Muscle of leg (tissue), 3 donors: ENCODE measurements at regions not wholly inside any gene's neighbourhood (a gene's known extent, or its start where the extent isn't known, plus 50 kb on each side); places are given as distances from the start of the nearest gene placed in this dataset.

ENCODE experiments used
- DNase-seq: peaks from one replicate; pipeline ENCODE4 v3.0.0; 2013
- H3K27ac ChIP-seq: one replicate; pipeline ENCODE4 v1.5.1; 2013; ENCODE audit warnings: mild to moderate bottlenecking, low read length, control low read depth
- H3K27me3 ChIP-seq: one replicate; pipeline ENCODE4 v1.6.1; 2013; ENCODE audit warnings: low read length; ENCODE audit not compliant: control insufficient read depth, insufficient read depth
- H3K36me3 ChIP-seq: one replicate; pipeline ENCODE4 v1.6.1; 2013; ENCODE audit warnings: low read length; ENCODE audit not compliant: control insufficient read depth, insufficient read depth
- H3K4me1 ChIP-seq: one replicate; pipeline ENCODE4 v1.6.1; 2013; ENCODE audit warnings: low read length; ENCODE audit not compliant: control insufficient read depth, insufficient read depth
- H3K4me3 ChIP-seq: one replicate; pipeline ENCODE4 v1.5.1; 2013; ENCODE audit warnings: low read length, control low read depth
- H3K9me3 ChIP-seq: replicated peaks from 2 replicates; pipeline ENCODE4 v1.6.1; 2013; ENCODE audit warnings: low read depth, low read length; ENCODE audit not compliant: control insufficient read depth
- WGBS: methylation state at CpG from one replicate; pipeline ENCODE4 v1.1.5; 2013; ENCODE audit warnings: missing lambda C conversion rate; ENCODE audit not compliant: insufficient coverage; 5-methylcytosine and 5-hydroxymethylcytosine counted together

DNA sequence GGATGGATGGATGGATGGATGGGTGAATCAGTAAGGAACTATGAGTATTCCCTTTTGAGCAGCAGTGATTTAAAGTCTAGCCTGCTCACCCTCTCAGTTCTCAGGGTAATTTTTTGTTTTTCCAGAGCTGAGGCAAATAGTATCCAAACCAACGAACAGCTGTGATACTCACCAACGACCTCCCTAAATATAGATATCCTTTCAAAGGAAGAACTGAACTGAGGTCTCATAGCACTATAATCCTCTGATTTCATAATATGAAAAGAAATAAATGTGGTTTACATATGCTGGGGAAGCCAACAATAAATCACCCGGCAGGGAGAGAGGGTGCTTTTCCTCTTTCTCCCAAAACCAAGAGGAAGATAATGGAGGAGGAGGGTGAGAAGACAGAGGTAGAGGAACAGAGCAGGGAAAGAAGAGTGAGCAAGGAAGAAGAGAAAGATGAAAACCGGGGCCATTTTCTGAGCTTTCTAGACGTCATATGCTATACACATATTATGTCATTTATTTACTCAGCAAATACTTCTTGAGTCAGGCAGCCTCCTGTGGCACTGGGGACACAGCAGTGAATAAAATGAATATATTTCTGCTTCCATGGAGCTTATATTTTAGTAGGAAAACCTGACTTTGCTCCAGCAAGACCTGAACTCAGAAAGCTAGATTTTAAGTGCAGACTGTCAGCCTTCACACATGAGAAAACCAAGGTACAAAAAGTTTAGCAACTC lies 710.7 kb upstream of the TBX3 start:
- peak overlapping the region; percentile 44 for H3K27ac ChIP-seq
- no peak for DNase-seq

DNA sequence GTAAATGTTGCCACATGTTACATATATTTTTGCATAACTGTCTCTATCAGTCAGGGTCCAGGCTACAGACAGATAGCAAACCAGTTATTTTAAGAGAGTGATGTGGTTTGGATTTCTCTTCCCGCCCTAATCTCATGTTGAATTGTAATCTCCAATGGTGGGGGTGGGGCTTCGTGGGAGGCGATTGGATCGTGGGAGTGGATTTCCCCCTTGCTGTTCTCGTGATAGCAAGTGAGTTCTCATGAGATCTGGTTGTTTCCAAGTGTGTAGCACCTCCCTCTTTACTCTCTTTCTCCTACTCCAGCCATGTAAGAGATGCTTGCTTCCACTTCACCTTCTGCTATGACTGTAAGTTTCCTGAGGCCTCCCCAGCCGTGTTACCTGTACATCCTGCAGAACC lies 704.2 kb upstream of the TBX3 start:
- peaks cover 4% of the 10 kb centered on the region for H3K4me1 ChIP-seq
- no peak for DNase-seq
- H3K4me3 ChIP-seq: no peak overlapping the region
- no peak overlapping the region for H3K27ac ChIP-seq
- no peaks in the 10 kb centered on the region for H3K9me3 ChIP-seq
- no peaks in the 10 kb centered on the region for H3K36me3 ChIP-seq
- no CpG with 5 or more reads among the region's 6 CpGs for WGBS
- H3K27me3 ChIP-seq: no peaks in the 10 kb centered on the region

More for the DNA sequence above, 710.7 kb upstream of the TBX3 start:
- Histone ChIP-seq H3K27me3 (no peaks in the 10 kb centered on the region), H3K4me1 (no peaks in the 10 kb centered on the region), H3K9me3 (peaks cover 7% of the 10 kb centered on the region), H3K4me3 (no peak overlapping the region), H3K36me3 (no peaks in the 10 kb centered on the region)
- no CpG with 5 or more reads among the region's 5 CpGs for WGBS

DNA sequence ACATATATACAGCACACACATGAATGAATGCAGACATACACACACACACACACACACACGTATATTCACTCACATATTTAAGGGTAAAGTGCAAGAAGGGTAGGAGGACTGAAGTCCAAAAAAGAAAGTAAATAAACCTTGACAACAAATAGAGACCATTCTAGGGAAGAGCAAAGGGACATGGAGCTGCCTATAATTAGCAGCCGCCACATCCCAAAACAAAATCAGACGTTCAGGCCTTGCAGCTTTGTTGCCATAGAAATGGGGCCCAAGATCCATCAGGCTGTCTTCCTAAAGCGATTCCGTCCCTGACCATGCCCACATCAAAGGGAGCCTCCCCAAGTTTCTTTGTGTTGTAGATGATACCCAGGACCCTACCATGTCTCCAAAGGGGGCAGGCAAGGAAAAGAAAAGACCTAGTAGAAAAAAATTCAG lies 703.5 kb upstream of the TBX3 start:
- DNase-seq: no peak
- Histone ChIP-seq H3K36me3 (no peaks in the 10 kb centered on the region), H3K9me3 (no peaks in the 10 kb centered on the region), H3K27me3 (no peaks in the 10 kb centered on the region), H3K4me1 (peaks cover 4% of the 10 kb centered on the region), H3K4me3 (no peak overlapping the region), H3K27ac (no peak overlapping the region)
- WGBS: 20% methylated on average over 1 of the region's 5 CpGs

DNA sequence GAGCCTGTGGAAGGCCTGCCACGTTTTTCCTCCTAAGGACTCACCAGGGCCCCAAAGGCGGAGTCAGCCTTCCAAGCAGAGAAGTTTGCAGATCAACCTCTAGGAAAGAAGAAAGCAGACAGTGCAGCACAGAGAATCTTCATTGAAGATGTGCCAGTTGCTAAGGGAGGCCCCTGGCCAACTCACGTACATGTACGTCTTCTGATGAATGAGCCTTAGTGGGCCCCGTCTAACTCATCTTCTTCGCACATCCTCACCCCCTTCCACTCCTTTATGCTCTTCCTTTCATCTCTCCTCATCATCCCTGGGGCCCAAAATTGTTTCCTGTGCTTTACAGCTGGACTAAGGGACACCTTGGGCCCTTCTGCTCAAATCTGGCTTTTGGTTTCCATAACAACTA lies 703.0 kb upstream of the TBX3 start:
- DNase-seq: peak; percentile 71
- H3K4me3 ChIP-seq: no peak overlapping the region
- H3K27me3 ChIP-seq: no peaks in the 10 kb centered on the region
- H3K9me3 ChIP-seq: no peaks in the 10 kb centered on the region
- H3K27ac ChIP-seq: no peak overlapping the region
- WGBS: 24% methylated on average over 6 of the region's 6 CpGs
- H3K36me3 ChIP-seq: no peaks in the 10 kb centered on the region
- H3K4me1 ChIP-seq: peaks cover 4% of the 10 kb centered on the region

DNA sequence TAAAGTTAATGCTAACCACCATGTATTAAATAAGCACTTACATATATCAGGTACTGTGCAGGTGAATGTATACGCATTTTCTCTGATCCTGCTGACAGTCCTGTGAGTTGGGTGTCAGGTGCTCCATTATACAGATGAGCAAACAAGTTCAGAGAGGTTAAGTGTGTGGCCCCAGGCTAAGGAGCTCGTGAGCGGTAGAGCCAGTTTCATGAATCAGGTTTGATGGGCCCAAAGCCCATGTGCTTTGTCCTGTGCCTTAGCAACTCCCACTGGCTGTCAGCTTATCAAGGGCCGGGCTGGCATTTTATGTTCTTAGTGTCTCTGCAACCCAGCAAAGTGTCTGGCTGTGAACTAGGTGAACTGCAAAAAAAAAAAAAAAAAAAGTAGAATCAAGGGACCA lies 701.2 kb upstream of the TBX3 start:
- H3K27me3 ChIP-seq: peaks cover 2% of the 10 kb centered on the region
- no peak for DNase-seq
- H3K4me1 ChIP-seq: peaks cover 7% of the 10 kb centered on the region
- 92% methylated on average over 4 of the region's 4 CpGs for WGBS
- no peaks in the 10 kb centered on the region for H3K9me3 ChIP-seq
- H3K4me3 ChIP-seq: no peak overlapping the region
- H3K36me3 ChIP-seq: no peaks in the 10 kb centered on the region
- H3K27ac ChIP-seq: no peak overlapping the region

DNA sequence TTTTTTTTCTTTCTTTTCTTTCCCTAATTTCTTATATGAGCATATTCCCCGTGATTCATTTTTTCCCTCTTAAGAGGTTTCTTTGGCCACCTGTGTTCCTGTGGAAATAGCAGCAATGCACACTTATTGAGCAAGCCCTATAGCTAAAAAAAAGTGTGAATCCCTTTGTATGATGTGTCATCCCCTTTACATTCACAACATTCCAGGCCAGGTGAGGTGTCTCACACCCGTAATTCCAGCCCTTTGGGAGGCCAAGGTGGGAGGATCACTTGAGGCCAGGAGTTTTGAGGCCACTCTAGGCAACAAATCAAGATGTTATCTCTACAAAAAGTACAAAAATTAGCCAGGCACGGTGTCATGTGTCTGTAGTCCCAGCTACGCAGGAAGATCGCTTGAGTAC lies 700.4 kb upstream of the TBX3 start:
- peaks cover 7% of the 10 kb centered on the region for H3K4me1 ChIP-seq
- H3K36me3 ChIP-seq: no peaks in the 10 kb centered on the region
- H3K27me3 ChIP-seq: peaks cover 2% of the 10 kb centered on the region
- no peaks in the 10 kb centered on the region for H3K9me3 ChIP-seq
- WGBS: 93% methylated on average over 3 of the region's 5 CpGs
- H3K4me3 ChIP-seq: no peak overlapping the region
- DNase-seq: no peak
- H3K27ac ChIP-seq: no peak overlapping the region

DNA sequence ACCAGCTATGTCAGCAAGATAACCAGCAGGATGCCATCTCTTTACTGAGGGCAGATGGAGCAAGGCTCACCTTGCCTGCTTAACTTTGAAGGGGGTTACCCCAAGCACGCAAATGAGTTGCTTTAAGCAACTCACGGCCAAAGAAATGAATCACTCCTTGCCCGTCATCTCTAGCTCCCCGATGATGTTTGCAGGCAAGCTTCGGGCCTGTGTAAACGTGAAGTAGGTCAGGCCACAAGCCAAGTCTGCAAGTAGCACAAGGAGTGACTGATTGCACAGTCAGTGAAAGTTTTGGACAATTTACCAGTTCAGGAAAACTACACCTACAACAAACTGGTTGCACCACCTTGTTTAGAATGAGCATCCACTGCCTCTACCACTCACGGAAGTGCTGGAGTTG lies 699.7 kb upstream of the TBX3 start:
- no peak for DNase-seq
- H3K36me3 ChIP-seq: no peaks in the 10 kb centered on the region
- peaks cover 2% of the 10 kb centered on the region for H3K27me3 ChIP-seq
- no peak overlapping the region for H3K4me3 ChIP-seq
- H3K4me1 ChIP-seq: peaks cover 10% of the 10 kb centered on the region
- 60% methylated on average over 6 of the region's 7 CpGs for WGBS
- no peak overlapping the region for H3K27ac ChIP-seq
- no peaks in the 10 kb centered on the region for H3K9me3 ChIP-seq

DNA sequence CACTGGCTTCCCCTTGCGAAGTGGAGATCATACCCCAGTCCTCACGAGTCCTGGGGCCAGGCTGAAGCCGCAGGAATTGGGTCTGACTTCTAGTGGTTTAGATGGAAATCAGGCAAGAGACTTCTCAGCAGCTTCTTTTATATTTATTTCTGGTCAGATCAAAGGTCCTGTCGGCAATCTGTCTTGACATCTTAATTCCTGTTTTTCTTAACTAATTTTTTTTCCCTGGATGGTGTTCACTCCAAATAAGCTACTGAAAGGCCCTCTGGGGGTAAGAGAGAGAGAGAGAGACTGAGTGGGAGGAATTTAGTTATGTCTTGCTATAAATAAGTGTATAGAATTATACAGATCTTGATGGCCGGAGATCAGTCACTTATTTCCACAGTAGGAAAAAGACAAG lies 698.7 kb upstream of the TBX3 start:
- Histone ChIP-seq H3K4me3 (no peak overlapping the region), H3K27me3 (peaks cover 2% of the 10 kb centered on the region), H3K27ac (no peak overlapping the region), H3K36me3 (no peaks in the 10 kb centered on the region), H3K9me3 (no peaks in the 10 kb centered on the region), H3K4me1 (peaks cover 12% of the 10 kb centered on the region)
- DNase-seq: peak; percentile 45
- WGBS: 53% methylated on average over 2 of the region's 5 CpGs

DNA sequence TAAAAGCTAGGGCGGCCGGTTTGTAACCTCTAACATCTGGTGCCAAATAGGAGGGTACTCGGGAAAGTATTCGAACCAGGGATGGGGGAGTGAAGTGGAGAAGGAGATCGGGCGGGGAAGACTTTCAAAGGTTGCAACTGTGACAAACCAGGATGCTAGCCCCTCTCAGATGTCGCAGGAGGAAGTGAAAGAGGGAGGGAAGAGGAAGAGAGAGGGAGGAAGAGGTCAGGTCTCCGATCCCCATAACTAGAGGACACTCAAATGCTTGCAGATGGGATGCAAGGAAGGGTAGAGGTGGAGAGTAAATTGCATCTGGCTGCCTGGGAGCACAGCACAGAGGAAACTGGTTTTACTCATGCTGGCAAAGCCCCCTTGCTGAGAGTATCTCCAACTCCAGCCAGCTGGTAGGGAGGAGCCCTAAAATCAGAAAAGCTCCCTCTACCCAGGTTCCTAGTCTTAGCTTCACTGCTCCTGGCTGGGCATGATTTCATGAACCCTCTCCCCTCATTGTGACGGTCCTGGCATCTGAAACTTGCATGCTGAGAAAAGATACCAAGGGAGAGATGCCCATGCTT lies 696.7 kb upstream of the TBX3 start:
- peaks cover 2% of the 10 kb centered on the region for H3K27me3 ChIP-seq
- no peak for DNase-seq
- H3K27ac ChIP-seq: no peak overlapping the region
- WGBS: 48% methylated on average over 8 of the region's 9 CpGs
- H3K36me3 ChIP-seq: no peaks in the 10 kb centered on the region
- no peaks in the 10 kb centered on the region for H3K9me3 ChIP-seq
- H3K4me3 ChIP-seq: no peak overlapping the region
- H3K4me1 ChIP-seq: peaks cover 9% of the 10 kb centered on the region

DNA sequence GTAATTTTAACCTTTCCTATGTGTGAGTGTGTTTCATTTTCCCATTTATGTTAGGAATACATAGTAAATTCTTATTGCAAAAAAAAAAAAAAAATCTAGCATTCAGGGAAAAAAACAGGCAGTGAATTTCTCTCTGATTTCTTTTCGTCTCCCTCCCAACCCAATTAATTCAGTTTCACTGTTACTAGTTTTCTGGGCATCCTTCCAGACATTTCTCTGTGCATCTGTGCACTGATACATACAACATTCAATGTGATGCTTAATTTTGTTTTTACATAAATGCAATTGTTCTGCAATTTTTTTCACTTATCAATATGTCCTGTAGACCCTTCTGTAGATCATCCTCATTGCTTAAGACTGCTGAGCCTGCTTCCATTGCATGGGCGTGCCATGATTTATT lies 694.3 kb upstream of the TBX3 start:
- H3K36me3 ChIP-seq: no peaks in the 10 kb centered on the region
- peak; percentile 82 for DNase-seq
- peaks cover 2% of the 10 kb centered on the region for H3K27me3 ChIP-seq
- no peaks in the 10 kb centered on the region for H3K9me3 ChIP-seq
- no peak overlapping the region for H3K27ac ChIP-seq
- no peak overlapping the region for H3K4me3 ChIP-seq
- WGBS: 83% methylated on average over 1 of the region's 2 CpGs
- H3K4me1 ChIP-seq: peaks cover 14% of the 10 kb centered on the region
